HL-60 (cell line): ENCODE measurements at regions not wholly inside any gene's neighbourhood (a gene's known extent, or its start where the extent isn't known, plus 50 kb on each side); places are given as distances from the start of the nearest gene placed in this dataset.

Experiments used
- DNase-seq, 2 experiments: peaks; one replicate each; pipeline ENCODE4 v3.0.0-alpha.2; 2010 to 2020; ENCODE audit warnings: low read depth in 1 of 2, low spot score in 1 of 2
- H3K27ac ChIP-seq: fragments of 250-450 bp; sonication (Bioruptor Pico); replicated peaks from 2 replicates; pipeline ENCODE4 v1.5.1; 2020; ENCODE audit warnings: mild to moderate bottlenecking, moderate library complexity
- H3K27me3 ChIP-seq: fragments of 250-450 bp; sonication (Bioruptor Pico); 2 replicates; pipeline ENCODE4 v1.5.1; 2021; ENCODE audit warnings: mild to moderate bottlenecking, moderate library complexity; ENCODE audit not compliant: insufficient read depth, poor library complexity, severe bottlenecking
- H3K4me3 ChIP-seq: replicated peaks from 2 replicates; pipeline ENCODE4 v1.5.1; 2011; ENCODE audit warnings: mild to moderate bottlenecking, control low read depth, low read length; ENCODE audit not compliant: insufficient read depth
- CTCF ChIP-seq: IDR thresholded peaks from one replicate; pipeline ENCODE4 v1.5.1; 2011; ENCODE audit warnings: low read length, control low read depth, inconsistent platforms; ENCODE audit not compliant: insufficient read depth
- GABPA ChIP-seq: IDR thresholded peaks from 2 replicates; pipeline ENCODE4 v1.6.1; 2012; ENCODE audit warnings: low read depth
- POLR2AphosphoS5 ChIP-seq: IDR thresholded peaks from 2 replicates; pipeline ENCODE4 v1.6.1; 2012; ENCODE audit warnings: low read depth
- REST ChIP-seq: IDR thresholded peaks from 2 replicates; pipeline ENCODE4 v1.6.1; 2012; ENCODE audit warnings: low read depth; ENCODE audit not compliant: insufficient replicate concordance
- SPI1 ChIP-seq: IDR thresholded peaks from 2 replicates; pipeline ENCODE4 v1.6.1; 2012; ENCODE audit warnings: low read depth, mild to moderate bottlenecking, borderline replicate concordance

- Histone ChIP-seq H3K27me3 (no peaks in the 10 kb centered on the region), H3K4me3 (no peak overlapping the region), H3K27ac (no peak overlapping the region)
- DNase-seq = no peak
- no peak for TF ChIP-seq GABPA
- TF ChIP-seq CTCF = no peak
- no peak for TF ChIP-seq REST
- no peak for TF ChIP-seq SPI1
Observed at GRCh38 chr17:13735861-13736260, 134.1 kb upstream of the HS3ST3A1 start.

GRCh38 chr17:13736916-13737315 lies 135.2 kb upstream of the HS3ST3A1 start:
- Histone ChIP-seq H3K27me3 (no peaks in the 10 kb centered on the region), H3K27ac (no peak overlapping the region), H3K4me3 (no peak overlapping the region)
- DNase-seq = no peak
- TF ChIP-seq REST (no peak), CTCF (no peak), GABPA (no peak), POLR2AphosphoS5 (no peak), SPI1 (no peak)

GRCh38 chr17:13740686-13741085 lies 139.0 kb upstream of the HS3ST3A1 start:
- no peak for DNase-seq
- Histone ChIP-seq H3K27ac (no peak overlapping the region), H3K27me3 (no peaks in the 10 kb centered on the region), H3K4me3 (no peak overlapping the region)
- TF ChIP-seq GABPA (no peak), REST (no peak), CTCF (no peak)
